ENCODE measurements at regions not wholly inside any gene's neighbourhood (a gene's known extent, or its start where the extent isn't known, plus 50 kb on each side); places are given as distances from the start of the nearest gene placed in this dataset.

DNA sequence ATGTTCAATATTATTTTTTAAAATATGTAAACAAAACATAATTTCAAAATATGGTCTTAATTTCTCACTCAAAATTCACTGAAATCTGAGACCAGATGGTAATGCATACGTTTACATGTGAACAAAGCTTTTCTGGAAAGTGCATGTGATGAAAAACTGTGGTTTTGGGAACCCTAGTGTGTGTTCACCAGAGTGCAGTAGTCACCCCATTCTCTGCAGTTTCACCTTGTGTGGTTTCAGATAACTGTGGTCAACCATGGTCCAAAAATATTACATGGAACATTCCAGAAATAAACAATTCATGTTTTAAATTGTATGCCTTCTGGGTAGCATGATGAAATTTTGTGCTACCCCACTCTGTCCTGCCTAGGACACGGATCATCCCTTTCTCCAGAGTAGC is 2021.9 kb downstream of the MRPL39 start:
- TF ChIP-seq, protein P1, sequence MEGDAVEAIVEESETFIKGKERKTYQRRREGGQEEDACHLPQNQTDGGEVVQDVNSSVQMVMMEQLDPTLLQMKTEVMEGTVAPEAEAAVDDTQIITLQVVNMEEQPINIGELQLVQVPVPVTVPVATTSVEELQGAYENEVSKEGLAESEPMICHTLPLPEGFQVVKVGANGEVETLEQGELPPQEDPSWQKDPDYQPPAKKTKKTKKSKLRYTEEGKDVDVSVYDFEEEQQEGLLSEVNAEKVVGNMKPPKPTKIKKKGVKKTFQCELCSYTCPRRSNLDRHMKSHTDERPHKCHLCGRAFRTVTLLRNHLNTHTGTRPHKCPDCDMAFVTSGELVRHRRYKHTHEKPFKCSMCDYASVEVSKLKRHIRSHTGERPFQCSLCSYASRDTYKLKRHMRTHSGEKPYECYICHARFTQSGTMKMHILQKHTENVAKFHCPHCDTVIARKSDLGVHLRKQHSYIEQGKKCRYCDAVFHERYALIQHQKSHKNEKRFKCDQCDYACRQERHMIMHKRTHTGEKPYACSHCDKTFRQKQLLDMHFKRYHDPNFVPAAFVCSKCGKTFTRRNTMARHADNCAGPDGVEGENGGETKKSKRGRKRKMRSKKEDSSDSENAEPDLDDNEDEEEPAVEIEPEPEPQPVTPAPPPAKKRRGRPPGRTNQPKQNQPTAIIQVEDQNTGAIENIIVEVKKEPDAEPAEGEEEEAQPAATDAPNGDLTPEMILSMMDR (IDR thresholded peaks at IDR 0.05; ENCODE audit: extremely low read depth in 1 of 2, insufficient read depth in 1 of 2, low read depth in 1 of 2, low read length in 2 of 2): no peak
- TF ChIP-seq POLR2A (IDR thresholded peaks at IDR 0.05; ENCODE audit: low read depth, low read length) (no peak), EZH2 (IDR thresholded peaks at IDR 0.05; ENCODE audit: borderline replicate concordance, low read depth, low read length, severe bottlenecking) (no peak), POLR2AphosphoS5 (IDR thresholded peaks at IDR 0.05; ENCODE audit: insufficient read depth, low read depth, low read length) (no peak), FOS (IDR thresholded peaks at IDR 0.05; ENCODE audit: borderline replicate concordance, insufficient read depth, low read length) (no peak)
- TF ChIP-seq, protein P2, sequence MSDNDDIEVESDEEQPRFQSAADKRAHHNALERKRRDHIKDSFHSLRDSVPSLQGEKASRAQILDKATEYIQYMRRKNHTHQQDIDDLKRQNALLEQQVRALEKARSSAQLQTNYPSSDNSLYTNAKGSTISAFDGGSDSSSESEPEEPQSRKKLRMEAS (IDR thresholded peaks at IDR 0.05; ENCODE audit: insufficient read depth, insufficient read length): no peak

Data from endothelial cell of umbilical vein (primary cell).